SIG-M5 treated with dmso at 0.1 percent for 504 hours (cell line): ENCODE measurements at regions not wholly inside any gene's neighbourhood (a gene's known extent, or its start where the extent isn't known, plus 50 kb on each side); places are given as distances from the start of the nearest gene placed in this dataset.

Experiments used
- DNase-seq: peaks from one replicate; lab custom pipeline; 2025; ENCODE audit not compliant: unreplicated experiment; lab: John Stamatoyannopoulos, UW

DNA sequence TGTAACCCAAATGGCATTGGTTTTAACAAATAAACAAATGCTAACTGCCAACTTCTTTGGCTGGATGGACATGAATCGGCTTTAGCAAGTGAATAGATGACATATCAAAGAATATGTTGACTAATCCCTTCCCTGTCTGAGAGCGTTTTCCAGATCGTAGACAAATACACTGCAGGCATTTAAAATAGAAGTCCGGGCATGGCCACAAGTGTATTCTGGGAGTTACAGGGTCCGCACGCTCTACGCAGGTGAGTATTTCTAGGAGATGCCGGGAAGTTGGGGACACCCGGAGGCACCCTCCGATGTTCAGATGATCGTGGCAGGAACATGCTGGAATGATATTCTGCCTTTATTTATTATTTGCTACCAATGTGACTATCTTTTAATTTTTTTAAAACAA, 53.2 kb upstream of the ZNF536 start:
- no peak for DNase-seq

DNA sequence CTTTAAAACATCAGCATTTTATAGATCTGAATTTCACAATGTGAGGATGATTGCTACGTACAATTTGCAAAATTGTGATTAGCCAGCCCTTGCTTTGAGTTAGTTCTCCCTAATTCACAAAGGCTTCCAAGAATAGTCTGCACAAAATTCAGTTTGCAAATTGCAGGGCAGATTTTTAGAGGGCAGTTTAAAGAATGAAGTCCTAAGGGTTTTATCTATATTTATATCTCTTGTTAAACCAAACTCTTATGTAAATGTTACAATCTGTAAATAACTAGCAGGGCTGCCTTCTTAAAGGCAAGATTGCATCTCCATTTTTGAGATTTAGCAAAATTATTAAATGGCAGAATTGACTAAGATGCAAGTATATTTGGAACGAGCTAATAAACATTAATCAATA, 52.8 kb upstream of the ZNF536 start:
- no peak for DNase-seq

DNA sequence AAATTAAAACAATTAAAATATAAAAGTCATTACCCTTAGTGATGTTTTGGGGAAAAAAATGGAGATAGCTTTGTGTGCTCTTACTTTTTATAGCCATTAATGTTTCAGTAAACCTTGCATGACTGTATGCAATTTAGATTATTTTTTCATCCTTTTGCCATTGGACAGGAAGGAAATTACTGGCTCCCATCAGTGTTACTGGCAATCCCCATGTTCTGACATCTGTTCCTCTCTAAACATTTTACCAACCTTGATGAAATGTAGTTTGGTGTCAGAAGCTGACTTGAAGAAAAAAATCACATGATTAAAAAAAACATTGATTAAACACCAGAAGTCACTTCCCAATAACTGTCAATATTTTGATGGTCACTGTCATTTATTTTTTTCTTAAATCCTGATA, 52.3 kb upstream of the ZNF536 start:
- DNase-seq: no peak

DNA sequence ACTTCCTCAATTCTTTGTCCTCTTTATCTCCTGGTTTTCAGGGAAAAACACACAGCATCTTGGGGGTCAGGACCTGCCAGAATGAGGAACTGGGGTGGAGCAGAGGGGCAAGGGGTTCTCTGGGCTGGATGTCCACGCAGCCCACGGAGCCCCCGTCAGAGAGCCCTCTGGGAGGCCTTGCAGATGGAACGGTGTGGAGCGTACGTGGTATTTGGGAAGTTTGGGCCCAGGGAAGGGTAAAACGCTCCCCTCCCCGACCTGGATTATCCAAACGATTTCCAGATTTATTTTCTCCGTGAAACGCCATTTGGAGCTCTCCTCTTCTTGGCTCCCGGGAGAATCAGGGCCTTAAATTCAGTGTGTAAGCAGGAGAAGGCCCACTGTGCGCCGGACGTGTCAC, 51.7 kb upstream of the ZNF536 start:
- no peak for DNase-seq

DNA sequence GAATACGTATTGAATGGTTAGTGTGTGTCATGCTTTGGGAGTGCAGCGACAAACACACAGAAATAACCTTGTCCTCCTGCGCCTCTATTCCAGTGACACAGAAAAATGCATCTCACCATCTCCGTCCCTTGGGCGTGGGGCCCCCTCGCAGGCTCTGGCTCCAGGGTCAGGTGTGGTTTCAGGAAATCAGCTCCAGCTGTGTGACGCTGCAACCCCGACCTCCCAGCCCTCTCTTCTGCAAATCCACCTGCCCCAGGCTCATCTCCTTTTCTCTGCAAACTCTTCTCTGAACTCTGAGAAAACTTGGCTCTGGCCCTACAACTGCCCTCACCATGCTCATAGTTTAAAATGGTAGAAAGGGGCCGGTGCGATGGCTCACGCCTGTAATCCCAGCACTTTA, 51.3 kb upstream of the ZNF536 start:
- DNase-seq: no peak
